GM23338 (cell line): ENCODE measurements at regions not wholly inside any gene's neighbourhood (a gene's known extent, or its start where the extent isn't known, plus 50 kb on each side); places are given as distances from the start of the nearest gene placed in this dataset.

Experiments
- ATAC-seq: fragments of 200-7000 bp; cut with Tn5 transposase; 3 replicates; pipeline ENCODE4 v1.9.1; 2020
- DNase-seq: peaks from one replicate; pipeline ENCODE4 v3.0.0-alpha.2; 2015; ENCODE audit warnings: low spot score
- H2AFZ ChIP-seq: fragments of 200-600 bp; sonication (generic); 2 replicates; pipeline ENCODE4 v1.8.0; 2016; ENCODE audit warnings: antibody characterized with exemption, mild to moderate bottlenecking, moderate library complexity
- H3F3A ChIP-seq: fragments of 200-600 bp; sonication (generic); replicated peaks from 2 replicates; pipeline ENCODE4 v1.8.0; 2017; ENCODE audit warnings: antibody characterized with exemption, mixed run types, low read depth
- H3K27ac ChIP-seq: fragments of 200-600 bp; sonication (generic); 2 replicates; pipeline ENCODE4 v1.6.1; 2016; ENCODE audit warnings: low read depth
- H3K27me3 ChIP-seq: fragments of 200-600 bp; sonication (generic); 2 replicates; pipeline ENCODE4 v1.8.0; 2016; ENCODE audit warnings: mild to moderate bottlenecking, mixed run types, moderate library complexity; ENCODE audit not compliant: insufficient read depth
- H3K36me3 ChIP-seq: fragments of 200-600 bp; sonication (generic); 2 replicates; pipeline ENCODE4 v1.8.0; 2016; ENCODE audit warnings: mild to moderate bottlenecking; ENCODE audit not compliant: insufficient read depth
- H3K4me1 ChIP-seq: fragments of 200-600 bp; sonication (generic); 2 replicates; pipeline ENCODE4 v1.8.0; 2016; ENCODE audit warnings: mild to moderate bottlenecking, moderate library complexity; ENCODE audit not compliant: insufficient read depth
- H3K4me2 ChIP-seq: fragments of 200-600 bp; sonication (generic); 2 replicates; pipeline ENCODE4 v1.7.1; 2017; ENCODE audit warnings: mixed run types
- H3K4me3 ChIP-seq: fragments of 200-600 bp; sonication (generic); 2 replicates; pipeline ENCODE4 v1.6.1; 2016; ENCODE audit warnings: mixed run types
- H3K79me2 ChIP-seq: fragments of 200-600 bp; sonication (generic); replicated peaks from 2 replicates; pipeline ENCODE4 v1.8.0; 2017; ENCODE audit warnings: mild to moderate bottlenecking; ENCODE audit not compliant: insufficient read depth
- H3K9me2 ChIP-seq: fragments of 200-600 bp; sonication (generic); 2 replicates; pipeline ENCODE4 v1.8.0; 2017; ENCODE audit not compliant: insufficient read depth
- H4K20me1 ChIP-seq: fragments of 200-600 bp; sonication (generic); replicated peaks from 2 replicates; pipeline ENCODE4 v1.8.0; 2017; ENCODE audit warnings: mild to moderate bottlenecking; ENCODE audit not compliant: insufficient read depth
- H3K27ac Mint-ChIP-seq: 2 replicates; pipeline ENCODE4 v1.8.0; 2020; ENCODE audit warnings: inconsistent platforms, mild to moderate bottlenecking, moderate library complexity, mixed read lengths
- H3K27me3 Mint-ChIP-seq: 3 replicates; pipeline ENCODE4 v1.8.0; 2022; ENCODE audit warnings: low read depth, mild to moderate bottlenecking, moderate library complexity, mixed read lengths, inconsistent platforms; ENCODE audit not compliant: insufficient read depth, poor library complexity
- H3K36me3 Mint-ChIP-seq: 3 replicates; pipeline ENCODE4 v1.8.0; 2021; ENCODE audit warnings: low read depth, mild to moderate bottlenecking, inconsistent platforms, moderate library complexity, mixed read lengths
- H3K4me1 Mint-ChIP-seq: 3 replicates; pipeline ENCODE4 v1.8.0; 2020; ENCODE audit warnings: mild to moderate bottlenecking, inconsistent platforms, mixed read lengths
- H3K4me3 Mint-ChIP-seq: 3 replicates; pipeline ENCODE4 v1.8.0; 2021; ENCODE audit warnings: moderate library complexity, mild to moderate bottlenecking, inconsistent platforms, mixed read lengths
- H3K9me3 Mint-ChIP-seq: 3 replicates; pipeline ENCODE4 v1.8.0; 2020; ENCODE audit warnings: moderate library complexity, mild to moderate bottlenecking, inconsistent platforms, mixed read lengths
- CREB1 ChIP-seq: fragments of 250-450 bp; sonication (Bioruptor Pico); IDR thresholded peaks from 2 replicates; pipeline ENCODE4 v1.5.0; 2020; ENCODE audit warnings: low read depth, mild to moderate bottlenecking, moderate library complexity
- CTCF ChIP-seq, 2 experiments: fragments of 200-600 bp in 1 of 2; sonication (generic) in 1 of 2; conservative IDR thresholded peaks; 2 replicates each; pipeline versions ENCODE4 v1.5.1 to v1.6.1; 2016 to 2017; ENCODE audit warnings: antibody characterized with exemption in 2 of 2, low read depth in 2 of 2, mild to moderate bottlenecking in 2 of 2, moderate library complexity in 1 of 2
- EZH2 ChIP-seq: fragments of 200-600 bp; sonication (generic); IDR thresholded peaks from one replicate; pipeline ENCODE4 v1.8.0; 2017; ENCODE audit warnings: antibody characterized with exemption, mild to moderate bottlenecking, low read depth; ENCODE audit not compliant: unreplicated experiment
- EZH2phosphoT487 ChIP-seq: fragments of 200-600 bp; sonication (generic); IDR thresholded peaks from one replicate; pipeline ENCODE4 v1.8.1; 2018; ENCODE audit warnings: antibody characterized with exemption; ENCODE audit not compliant: unreplicated experiment
- JUNB ChIP-seq: IDR thresholded peaks from one replicate; pipeline ENCODE4 v1.6.1; 2016; ENCODE audit warnings: antibody characterized with exemption; ENCODE audit not compliant: unreplicated experiment
- NANOG ChIP-seq: IDR thresholded peaks from 2 replicates; pipeline ENCODE4 v1.6.1; 2016; ENCODE audit warnings: antibody characterized with exemption, borderline replicate concordance
- POLR2AphosphoS5 ChIP-seq: IDR thresholded peaks from 2 replicates; pipeline ENCODE4 v1.6.1; 2016; ENCODE audit warnings: antibody characterized with exemption, low read depth
- ZNF114 ChIP-seq: fragments of 250-450 bp; sonication (Bioruptor Pico); IDR thresholded peaks from 2 replicates; pipeline ENCODE4 v1.5.0; 2020; ENCODE audit warnings: mild to moderate bottlenecking, moderate library complexity
- ZNF331 ChIP-seq: fragments of 250-450 bp; sonication (Bioruptor Pico); IDR thresholded peaks from 2 replicates; pipeline ENCODE4 v1.5.0; 2020; ENCODE audit warnings: low read depth, mild to moderate bottlenecking, moderate library complexity
- ZNF462 ChIP-seq: fragments of 250-450 bp; sonication (Bioruptor Pico); IDR thresholded peaks from 2 replicates; pipeline ENCODE4 v1.5.0; 2020; ENCODE audit warnings: mild to moderate bottlenecking, moderate library complexity

GRCh38 chr4:85398276-85398675, 76.7 kb upstream of the ARHGAP24 start (continued):
- TF ChIP-seq ZNF462 (CRISPR knock-in tag) (no peak), JUNB (no peak), ZNF331 (CRISPR knock-in tag) (no peak), EZH2phosphoT487 (no peak), ZNF114 (CRISPR knock-in tag) (no peak), CREB1 (no peak), POLR2AphosphoS5 (no peak), EZH2 (no peak), CTCF (conservative IDR thresholded peaks at IDR 0.05; ENCODE audit: low read depth in 2 of 2) (no peak)

GRCh38 chr4:85399270-85399669, 75.7 kb upstream of the ARHGAP24 start:
- no peak overlapping the region for H3K4me3 Mint-ChIP-seq
- no peaks in the 10 kb centered on the region for H3K4me1 ChIP-seq
- no peaks in the 10 kb centered on the region for H4K20me1 ChIP-seq
- H3K4me3 ChIP-seq: no peak overlapping the region
- no peaks in the 10 kb centered on the region for H3K4me1 Mint-ChIP-seq
- H3K4me2 ChIP-seq: no peak overlapping the region
- no peaks in the 10 kb centered on the region for H3F3A ChIP-seq
- H3K27ac ChIP-seq: no peak overlapping the region
- ATAC-seq: no peak
- H3K79me2 ChIP-seq: no peaks in the 10 kb centered on the region
- H3K27ac Mint-ChIP-seq: peak overlapping the region; percentile 55; the same call in 1 of the 2 replicates
- H3K9me3 Mint-ChIP-seq: no peaks in the 10 kb centered on the region
- H2AFZ ChIP-seq: peak overlapping the region; percentile 76; the same call in 1 of the 2 replicates
- H3K27me3 Mint-ChIP-seq: no peaks in the 10 kb centered on the region
- no peak for DNase-seq
- no peaks in the 10 kb centered on the region for H3K9me2 ChIP-seq
- H3K27me3 ChIP-seq: no peaks in the 10 kb centered on the region
- H3K36me3 Mint-ChIP-seq: no peaks in the 10 kb centered on the region
- H3K36me3 ChIP-seq: no peaks in the 10 kb centered on the region
- TF ChIP-seq ZNF462 (CRISPR knock-in tag) (no peak), NANOG (no peak)
